T1000 (cell line): ENCODE measurements at regions not wholly inside any gene's neighbourhood (a gene's known extent, or its start where the extent isn't known, plus 50 kb on each side); places are given as distances from the start of the nearest gene placed in this dataset.
"Not testable (repeated sequence)": the region's sequence is repeated elsewhere in the genome, so short reads cannot be mapped to it uniquely, and the experiment has no call there.

ENCODE experiments used
- DNase-seq: peaks from one replicate; lab custom pipeline; 2025; ENCODE audit warnings: mixed read lengths; lab: John Stamatoyannopoulos, UW

DNA sequence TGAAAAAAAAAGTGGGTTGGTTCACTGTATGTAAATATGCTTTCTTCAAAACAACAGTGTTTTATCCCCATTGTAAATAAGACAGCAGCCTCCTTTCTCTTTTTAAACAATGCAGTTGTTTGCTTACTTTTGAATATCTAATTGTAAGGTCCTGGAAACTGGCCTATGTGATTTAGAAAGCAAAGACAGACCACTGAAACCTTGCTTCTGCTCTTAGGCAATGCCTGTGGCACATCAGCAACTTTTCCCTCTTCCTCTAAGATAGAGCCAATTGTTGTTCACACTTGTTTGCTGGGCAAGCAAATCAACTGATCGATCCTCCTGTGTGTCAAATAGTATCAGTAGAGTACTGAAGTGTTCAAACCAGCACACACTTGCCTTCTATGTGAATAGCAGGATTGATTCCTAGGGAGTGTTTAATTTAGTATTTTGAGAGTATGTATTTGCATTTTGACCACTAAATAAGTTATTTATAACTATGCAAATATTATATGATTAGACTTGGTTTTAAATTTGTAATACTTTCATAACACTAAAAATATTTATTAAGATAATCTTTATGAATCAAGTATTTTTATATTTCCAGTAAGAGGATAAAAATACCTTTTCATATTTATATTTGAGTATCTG, 55.4 kb upstream of the GRPR start:
- no peak for DNase-seq

- DNase-seq = no peak
These were observed 59.4 kb upstream of the GRPR start for GRCh38 chrX:16063921-16064320.

DNA sequence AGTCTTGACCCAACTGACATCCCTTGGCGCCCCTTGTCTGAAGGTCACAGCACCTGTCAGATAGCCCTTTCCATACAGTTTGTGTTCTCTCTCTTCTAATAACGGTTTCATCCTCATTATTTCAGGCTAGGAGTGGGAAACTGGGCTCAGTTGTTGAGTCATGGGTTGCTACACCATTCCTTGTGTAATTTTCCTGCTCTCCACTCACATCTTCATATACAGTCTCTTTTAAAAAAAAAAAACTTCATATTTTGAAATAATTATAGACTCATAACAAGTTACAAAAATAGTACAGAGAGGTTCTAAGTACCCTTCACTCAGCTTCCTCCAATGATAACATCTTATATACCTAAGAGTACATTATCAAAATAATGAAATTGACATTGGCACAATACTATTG, 60.2 kb upstream of the GRPR start:
- no peak for DNase-seq

DNA sequence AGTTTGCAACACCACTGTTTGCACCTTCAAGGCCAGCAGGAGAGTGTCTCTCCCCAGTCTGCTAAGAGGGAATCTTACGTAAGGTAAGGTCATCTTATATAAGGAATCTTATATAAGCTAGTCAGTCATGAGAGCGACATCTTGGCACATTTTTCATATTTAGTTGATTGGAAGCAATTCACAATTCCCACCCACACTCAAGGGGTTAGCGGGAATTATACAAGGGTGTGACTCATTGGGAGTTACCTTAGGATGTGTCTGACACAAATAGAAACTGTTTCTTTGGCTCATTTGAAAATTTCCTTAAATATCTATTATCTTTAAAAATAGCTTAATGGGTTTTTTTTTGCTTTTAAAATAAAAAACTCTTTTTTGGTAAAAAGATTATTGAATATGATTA, 62.1 kb upstream of the GRPR start:
- no peak for DNase-seq

GRCh38 chrX:16060252-16060651, 63.1 kb upstream of the GRPR start:
- no peak for DNase-seq

GRCh38 chrX:16049126-16049525, 74.2 kb upstream of the GRPR start:
- not testable (repeated sequence) for DNase-seq

DNA sequence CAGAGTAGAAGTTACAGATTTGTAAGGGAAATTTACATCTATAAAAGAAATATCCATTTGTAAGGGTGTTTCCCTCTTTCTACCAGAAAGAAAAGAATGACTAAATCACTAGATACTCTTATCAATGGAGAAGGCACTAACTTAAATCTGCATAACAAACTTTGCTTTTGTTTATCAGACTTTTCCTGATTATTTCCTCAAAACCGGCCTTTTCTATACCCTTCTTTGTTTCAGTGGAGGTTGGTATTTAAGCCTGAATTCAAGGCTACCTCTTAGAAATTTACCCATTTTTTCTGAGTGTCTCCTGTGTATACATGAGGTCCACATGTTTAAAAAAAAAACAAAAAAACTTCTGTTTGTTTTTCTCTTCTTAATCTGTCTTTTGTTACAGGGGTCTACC, 80.4 kb upstream of the GRPR start:
- no peak for DNase-seq

GRCh38 chrX:16039834-16040233, 83.5 kb upstream of the GRPR start:
- DNase-seq = no peak

DNA sequence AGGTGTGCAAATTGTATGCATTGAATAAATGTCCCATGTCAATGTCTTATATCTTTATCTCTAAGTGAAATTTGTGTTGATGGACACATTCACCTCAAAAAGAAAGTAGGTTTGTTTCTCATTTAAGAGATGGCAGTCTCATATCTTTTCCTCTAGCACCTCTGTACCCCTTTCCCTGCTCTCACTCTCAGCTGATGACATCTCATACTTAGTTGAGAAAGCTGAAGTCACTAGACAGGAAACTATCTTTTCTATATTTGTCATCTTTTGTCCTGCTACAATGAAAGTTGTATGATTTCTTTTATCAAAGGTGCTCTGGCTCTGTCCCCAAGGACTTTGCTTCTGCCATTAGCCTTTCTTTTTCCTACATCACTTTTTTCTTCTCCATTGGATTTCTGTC, 84.0 kb upstream of the GRPR start:
- DNase-seq = no peak

GRCh38 chrX:16033331-16033730, 90.0 kb upstream of the GRPR start:
- DNase-seq = no peak

GRCh38 chrX:16028576-16028975, 94.8 kb upstream of the GRPR start:
- DNase-seq = no peak

DNA sequence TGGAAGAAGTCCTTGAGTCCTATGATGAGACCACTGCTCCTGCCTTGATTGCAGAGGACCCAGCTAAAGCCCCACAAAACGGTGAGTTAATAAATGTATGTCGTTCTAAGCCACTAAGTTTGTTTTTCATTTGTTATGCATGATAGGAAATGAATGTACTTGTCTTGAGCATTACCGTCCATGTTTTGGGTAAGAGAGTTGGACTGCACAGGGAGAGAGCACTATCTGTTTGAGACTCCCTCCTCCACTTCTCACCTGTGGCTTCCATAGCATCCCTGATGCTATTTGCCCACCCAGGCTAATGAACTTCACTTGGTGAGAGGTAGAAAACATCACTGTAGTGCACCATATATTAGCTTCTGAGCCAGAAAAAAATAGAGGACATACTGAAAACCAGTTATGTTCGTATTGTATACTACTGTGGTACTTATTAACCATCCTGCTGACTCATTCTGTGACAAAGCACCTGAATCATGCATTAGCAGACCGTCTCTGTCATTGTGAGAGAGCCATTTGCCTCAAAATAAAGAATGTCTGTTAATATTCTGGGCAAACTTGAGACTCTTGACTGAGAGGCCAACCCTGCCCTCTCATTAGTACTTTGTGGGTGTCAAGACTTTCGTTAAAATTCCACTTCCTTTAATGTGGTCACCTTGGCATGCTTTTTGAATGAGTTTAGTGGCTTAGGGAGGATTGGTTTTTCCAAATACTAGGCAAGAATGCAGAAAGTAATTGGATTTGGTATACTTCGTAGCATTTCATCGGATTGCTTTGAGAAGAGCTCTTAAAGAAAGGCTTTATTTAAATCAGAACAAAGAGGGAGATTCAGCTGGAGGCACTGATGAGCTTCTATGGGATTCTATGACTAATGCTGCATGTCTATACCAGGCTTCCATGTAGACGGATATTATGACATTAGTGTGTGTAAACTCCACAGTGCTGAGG, 99.3 kb upstream of the GRPR start:
- DNase-seq = no peak

- DNase-seq = no peak
These were observed 100.7 kb upstream of the GRPR start for GRCh38 chrX:16022580-16023200.

DNA sequence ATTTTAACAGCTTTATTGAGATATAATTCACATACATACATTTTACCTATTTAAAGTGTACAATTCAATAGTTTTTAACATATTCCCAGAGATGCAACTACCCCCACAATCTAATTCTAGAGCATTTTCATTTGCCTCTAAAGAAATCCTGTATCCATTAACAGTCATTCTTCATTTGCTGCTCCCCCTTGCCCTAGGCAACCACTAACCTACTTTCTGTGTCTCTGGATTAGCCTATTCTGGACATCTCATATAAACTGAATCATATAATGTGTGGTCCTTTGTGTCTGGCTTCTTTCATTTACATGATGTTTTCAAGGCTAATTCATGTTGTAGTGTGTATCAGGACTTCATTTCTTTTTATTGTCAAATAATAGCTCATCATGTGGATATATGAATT, 105.1 kb upstream of the GRPR start:
- no peak for DNase-seq

- no peak for DNase-seq
These were observed 109.2 kb upstream of the GRPR start for GRCh38 chrX:16014171-16014570.

- DNase-seq = no peak
These were observed 111.1 kb upstream of the GRPR start for GRCh38 chrX:16012250-16012649.

DNA sequence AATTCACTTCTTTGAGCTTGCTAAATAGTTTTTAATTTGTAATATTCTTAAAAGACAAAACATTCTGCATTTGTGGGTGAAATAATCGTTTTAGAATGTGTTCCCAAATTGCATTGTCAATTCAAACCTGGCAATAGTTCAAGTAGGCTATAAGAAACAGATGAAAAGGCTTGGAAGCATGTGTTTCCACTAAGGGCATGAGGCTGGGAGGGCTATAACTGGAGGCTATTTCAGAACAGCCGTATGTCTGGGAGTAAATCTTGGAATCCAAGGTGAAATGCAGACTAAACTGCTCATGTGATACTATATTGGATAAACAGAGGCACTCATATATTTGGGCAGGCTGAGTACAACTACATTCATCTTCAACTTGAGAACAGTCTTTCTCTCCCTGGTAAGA, 117.4 kb upstream of the GRPR start:
- no peak for DNase-seq

DNA sequence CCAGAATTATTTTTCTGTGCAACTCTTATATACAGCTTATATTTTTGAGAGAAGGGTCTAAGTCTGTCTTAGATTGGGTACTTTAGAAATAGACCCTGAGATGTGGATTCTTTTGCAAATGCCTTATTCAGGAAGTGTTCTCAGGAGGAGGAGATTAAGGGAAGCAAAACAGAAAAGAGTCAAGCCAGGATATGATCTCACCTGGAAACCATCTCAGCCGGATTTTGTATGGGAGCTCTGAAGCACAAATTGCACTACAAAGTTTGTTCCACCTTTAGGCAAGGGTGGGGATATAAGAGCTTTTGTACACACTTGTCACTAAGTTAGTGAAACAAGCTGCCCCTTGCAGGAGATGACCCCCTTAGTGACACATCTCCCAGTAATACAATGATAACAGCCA, 121.2 kb upstream of the GRPR start:
- no peak for DNase-seq

DNA sequence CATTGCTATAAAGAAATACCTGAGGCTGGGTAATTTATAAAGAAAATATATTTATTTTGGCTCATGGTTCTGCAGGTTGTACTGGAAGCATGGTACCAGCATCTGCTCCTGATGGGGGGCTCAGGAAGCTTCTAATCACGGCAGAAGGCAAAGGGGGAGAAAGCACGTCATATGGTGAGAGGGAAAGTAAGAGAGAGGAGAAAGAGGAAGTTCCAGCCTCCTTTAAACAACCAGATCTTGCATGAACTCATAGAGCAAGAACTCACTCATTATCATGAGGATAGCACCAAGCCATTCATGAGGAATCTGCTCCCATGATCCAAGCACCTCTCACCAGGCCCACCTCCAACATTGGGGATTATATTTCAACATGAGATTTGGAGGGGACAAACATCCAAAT, 125.0 kb upstream of the GRPR start:
- DNase-seq = no peak

- no peak for DNase-seq
These were observed 133.6 kb upstream of the GRPR start for GRCh38 chrX:15989716-15990115.

GRCh38 chrX:15988661-15989603, 134.3 kb upstream of the AP1S2 start:
- DNase-seq = no peak

GRCh38 chrX:15985937-15986336, 131.3 kb upstream of the AP1S2 start:
- no peak for DNase-seq
